ENCODE measurements at regions not wholly inside any gene's neighbourhood (a gene's known extent, or its start where the extent isn't known, plus 50 kb on each side); places are given as distances from the start of the nearest gene placed in this dataset.

GRCh38 chr22:48824712-48825651, 1002.7 kb downstream of the BRD1 start:
- no peak for TF ChIP-seq GATA3 (IDR thresholded peaks at IDR 0.05; ENCODE audit: low read depth, low read length)
- TF ChIP-seq GATA2 (IDR thresholded peaks at IDR 0.05; ENCODE audit: low read depth, low read length): no peak
